ENCODE measurements at regions not wholly inside any gene's neighbourhood (a gene's known extent, or its start where the extent isn't known, plus 50 kb on each side); places are given as distances from the start of the nearest gene placed in this dataset.
"Not testable (repeated sequence)": the region's sequence is repeated elsewhere in the genome, so short reads cannot be mapped to it uniquely, and the experiment has no call there.

DNA sequence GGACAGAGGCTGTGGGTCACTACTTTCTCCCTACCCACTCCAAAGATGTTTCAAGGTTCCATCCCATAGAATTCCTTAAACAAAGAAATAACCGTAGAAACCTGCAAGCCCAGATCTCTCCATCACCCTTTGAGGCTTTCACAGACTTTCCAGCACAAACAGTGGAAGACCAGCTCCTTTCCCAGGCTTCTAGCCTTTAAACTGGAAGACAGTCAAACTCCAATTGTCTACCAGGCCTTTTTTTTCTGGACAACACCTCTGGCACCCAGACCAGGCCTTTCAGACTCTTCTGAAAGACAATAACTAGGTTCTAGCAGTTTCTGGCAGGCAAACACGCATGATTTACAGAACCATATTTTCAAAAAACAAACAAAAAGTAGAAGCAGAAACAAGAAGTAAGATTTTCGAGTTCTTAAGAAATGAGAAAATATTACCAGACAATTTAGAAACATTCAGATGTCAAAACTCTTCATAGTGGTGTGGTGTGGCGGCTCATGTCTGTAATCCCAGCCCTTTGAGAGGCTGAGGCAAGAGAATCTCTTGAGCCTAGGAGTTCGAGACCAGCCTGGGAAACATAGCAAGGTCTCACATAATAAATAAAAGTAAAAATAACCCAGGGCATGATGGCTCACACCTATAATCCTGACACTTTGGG, 73.0 kb upstream of the EPCAM start:
- peaks cover 3 to 9% of the 10 kb centered on the region in 2 donors for H3K4me1 ChIP-seq (ENCODE audit: control insufficient read depth in 2 of 2, insufficient read depth in 2 of 2, low read length in 2 of 2)
- H3K27ac ChIP-seq (ENCODE audit: low read depth in 2 of 2, low read length in 2 of 2): no peak overlapping the region
- no peaks in the 10 kb centered on the region for H3K27me3 ChIP-seq (ENCODE audit: control insufficient read depth in 2 of 2, insufficient read depth in 2 of 2, low read length in 2 of 2)
- no peaks in the 10 kb centered on the region for H3K36me3 ChIP-seq (ENCODE audit: control insufficient read depth in 2 of 2, insufficient read depth in 2 of 2, low read length in 2 of 2)
- H3K4me3 ChIP-seq (ENCODE audit: low read length in 2 of 2): no peak overlapping the region
- no peaks in the 10 kb centered on the region for H3K9me3 ChIP-seq (ENCODE audit: control insufficient read depth in 2 of 2, low read length in 2 of 2)
- no peak overlapping the region for H3K9ac ChIP-seq (ENCODE audit: low read depth in 1 of 2, low read length in 2 of 2)

- no peak overlapping the region for H3K9ac ChIP-seq (ENCODE audit: low read depth in 1 of 2, low read length in 2 of 2)
- H3K27me3 ChIP-seq (ENCODE audit: control insufficient read depth in 2 of 2, insufficient read depth in 2 of 2, low read length in 2 of 2): no peaks in the 10 kb centered on the region
- H3K36me3 ChIP-seq (ENCODE audit: control insufficient read depth in 2 of 2, insufficient read depth in 2 of 2, low read length in 2 of 2): no peaks in the 10 kb centered on the region
- no peak overlapping the region for H3K4me3 ChIP-seq (ENCODE audit: low read length in 2 of 2)
- H3K27ac ChIP-seq (ENCODE audit: low read depth in 2 of 2, low read length in 2 of 2): no peak overlapping the region
- no peaks in the 10 kb centered on the region for H3K9me3 ChIP-seq (ENCODE audit: control insufficient read depth in 2 of 2, low read length in 2 of 2)
- H3K4me1 ChIP-seq (ENCODE audit: control insufficient read depth in 2 of 2, insufficient read depth in 2 of 2, low read length in 2 of 2): peaks cover 3 to 8% of the 10 kb centered on the region in 2 donors
Observed at GRCh38 chr2:47295131-47295980, 73.8 kb upstream of the EPCAM start.

GRCh38 chr2:47293976-47294375, 75.1 kb upstream of the EPCAM start:
- Histone ChIP-seq H3K27me3 (ENCODE audit: control insufficient read depth in 2 of 2, insufficient read depth in 2 of 2, low read length in 2 of 2) (no peaks in the 10 kb centered on the region), H3K36me3 (ENCODE audit: control insufficient read depth in 2 of 2, insufficient read depth in 2 of 2, low read length in 2 of 2) (no peaks in the 10 kb centered on the region), H3K27ac (ENCODE audit: low read depth in 2 of 2, low read length in 2 of 2) (peak overlapping the region in 1 of 2 donors; percentile 4), H3K9ac (ENCODE audit: low read depth in 1 of 2, low read length in 2 of 2) (peak overlapping the region in 1 of 2 donors; percentile 24), H3K4me3 (ENCODE audit: low read length in 2 of 2) (no peak overlapping the region), H3K9me3 (ENCODE audit: control insufficient read depth in 2 of 2, low read length in 2 of 2) (no peaks in the 10 kb centered on the region), H3K4me1 (ENCODE audit: control insufficient read depth in 2 of 2, insufficient read depth in 2 of 2, low read length in 2 of 2) (peaks cover 3 to 8% of the 10 kb centered on the region in 2 donors)

- Histone ChIP-seq H3K36me3 (ENCODE audit: control insufficient read depth in 2 of 2, insufficient read depth in 2 of 2, low read length in 2 of 2) (no peaks in the 10 kb centered on the region), H3K27me3 (ENCODE audit: control insufficient read depth in 2 of 2, insufficient read depth in 2 of 2, low read length in 2 of 2) (no peaks in the 10 kb centered on the region), H3K27ac (ENCODE audit: low read depth in 2 of 2, low read length in 2 of 2) (no peak overlapping the region), H3K9me3 (ENCODE audit: control insufficient read depth in 2 of 2, low read length in 2 of 2) (no peaks in the 10 kb centered on the region), H3K4me1 (ENCODE audit: control insufficient read depth in 2 of 2, insufficient read depth in 2 of 2, low read length in 2 of 2) (peaks cover under 1 to 2% of the 10 kb centered on the region in 2 donors), H3K9ac (ENCODE audit: low read depth in 1 of 2, low read length in 2 of 2) (no peak overlapping the region), H3K4me3 (ENCODE audit: low read length in 2 of 2) (no peak overlapping the region)
Observed at GRCh38 chr2:47288864-47289263, 80.2 kb upstream of the EPCAM start.

DNA sequence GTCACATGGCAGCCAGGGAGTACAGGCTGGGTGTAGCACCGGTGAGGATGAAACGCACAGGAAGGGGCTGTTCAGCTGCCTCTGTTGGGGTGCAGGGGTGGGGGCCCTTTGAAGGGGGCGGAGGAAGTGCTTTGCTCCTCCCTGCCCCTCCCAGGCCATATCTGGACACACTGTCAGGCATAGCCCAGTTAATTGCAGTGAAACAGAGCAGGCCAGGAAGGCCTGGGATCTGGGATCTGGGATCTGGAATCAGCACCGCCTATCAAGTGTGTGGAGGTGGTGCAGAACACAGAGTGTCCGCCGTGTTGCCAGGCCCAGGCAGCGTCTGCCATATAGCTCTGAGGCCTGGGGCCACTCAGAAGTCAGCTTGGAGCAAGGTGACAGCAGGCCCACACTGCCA, 85.5 kb upstream of the EPCAM start:
- H3K4me1 ChIP-seq (ENCODE audit: control insufficient read depth in 2 of 2, insufficient read depth in 2 of 2, low read length in 2 of 2): no peaks in the 10 kb centered on the region
- H3K9ac ChIP-seq (ENCODE audit: low read depth in 1 of 2, low read length in 2 of 2): no peak overlapping the region
- H3K4me3 ChIP-seq (ENCODE audit: low read length in 2 of 2): no peak overlapping the region
- no peaks in the 10 kb centered on the region for H3K27me3 ChIP-seq (ENCODE audit: control insufficient read depth in 2 of 2, insufficient read depth in 2 of 2, low read length in 2 of 2)
- H3K36me3 ChIP-seq (ENCODE audit: control insufficient read depth in 2 of 2, insufficient read depth in 2 of 2, low read length in 2 of 2): no peaks in the 10 kb centered on the region
- no peak overlapping the region for H3K27ac ChIP-seq (ENCODE audit: low read depth in 2 of 2, low read length in 2 of 2)
- H3K9me3 ChIP-seq (ENCODE audit: control insufficient read depth in 2 of 2, low read length in 2 of 2): no peaks in the 10 kb centered on the region

- H3K9ac ChIP-seq (ENCODE audit: low read depth in 1 of 2, low read length in 2 of 2): no peak overlapping the region
- no peaks in the 10 kb centered on the region for H3K9me3 ChIP-seq (ENCODE audit: control insufficient read depth in 2 of 2, low read length in 2 of 2)
- H3K36me3 ChIP-seq (ENCODE audit: control insufficient read depth in 2 of 2, insufficient read depth in 2 of 2, low read length in 2 of 2): no peaks in the 10 kb centered on the region
- no peaks in the 10 kb centered on the region for H3K4me1 ChIP-seq (ENCODE audit: control insufficient read depth in 2 of 2, insufficient read depth in 2 of 2, low read length in 2 of 2)
- H3K27ac ChIP-seq (ENCODE audit: low read depth in 2 of 2, low read length in 2 of 2): no peak overlapping the region
- no peaks in the 10 kb centered on the region for H3K27me3 ChIP-seq (ENCODE audit: control insufficient read depth in 2 of 2, insufficient read depth in 2 of 2, low read length in 2 of 2)
- no peak overlapping the region for H3K4me3 ChIP-seq (ENCODE audit: low read length in 2 of 2)
Observed at GRCh38 chr2:47282621-47283272, 86.4 kb upstream of the EPCAM start.

GRCh38 chr2:47279525-47279924, 89.6 kb upstream of the EPCAM start:
- not testable (repeated sequence) for H3K36me3 ChIP-seq (ENCODE audit: control insufficient read depth in 2 of 2, insufficient read depth in 2 of 2, low read length in 2 of 2); H3K27me3 ChIP-seq (ENCODE audit: control insufficient read depth in 2 of 2, insufficient read depth in 2 of 2, low read length in 2 of 2); H3K4me1 ChIP-seq (ENCODE audit: control insufficient read depth in 2 of 2, insufficient read depth in 2 of 2, low read length in 2 of 2); H3K9me3 ChIP-seq (ENCODE audit: control insufficient read depth in 2 of 2, low read length in 2 of 2); H3K9ac ChIP-seq (ENCODE audit: low read depth in 1 of 2, low read length in 2 of 2); H3K27ac ChIP-seq (ENCODE audit: low read depth in 2 of 2, low read length in 2 of 2); H3K4me3 ChIP-seq (ENCODE audit: low read length in 2 of 2)

DNA sequence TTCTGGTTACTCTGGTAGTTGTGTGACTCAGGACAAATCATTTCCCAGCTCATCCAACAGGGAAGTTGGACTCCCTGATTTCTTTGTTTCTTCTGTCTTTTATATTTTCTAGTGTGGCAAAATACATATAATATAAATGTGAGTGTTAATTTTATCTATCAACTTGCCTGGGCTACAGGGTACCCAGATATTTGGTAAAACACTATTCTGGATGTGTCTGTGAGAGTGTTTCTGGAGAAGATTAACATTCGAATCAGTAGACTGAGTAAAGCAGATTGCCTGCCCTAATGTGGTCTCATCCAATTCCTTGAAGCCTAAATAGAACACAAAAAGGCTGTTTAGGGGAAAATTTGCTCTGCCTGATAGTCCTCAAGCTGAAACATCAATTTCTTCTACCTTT, 91.1 kb upstream of the EPCAM start:
- Histone ChIP-seq H3K27ac (ENCODE audit: low read depth in 2 of 2, low read length in 2 of 2) (no peak overlapping the region), H3K36me3 (ENCODE audit: control insufficient read depth in 2 of 2, insufficient read depth in 2 of 2, low read length in 2 of 2) (no peaks in the 10 kb centered on the region), H3K4me3 (ENCODE audit: low read length in 2 of 2) (no peak overlapping the region), H3K4me1 (ENCODE audit: control insufficient read depth in 2 of 2, insufficient read depth in 2 of 2, low read length in 2 of 2) (peaks cover 4 to 5% of the 10 kb centered on the region in 2 donors), H3K9me3 (ENCODE audit: control insufficient read depth in 2 of 2, low read length in 2 of 2) (no peaks in the 10 kb centered on the region), H3K9ac (ENCODE audit: low read depth in 1 of 2, low read length in 2 of 2) (no peak overlapping the region), H3K27me3 (ENCODE audit: control insufficient read depth in 2 of 2, insufficient read depth in 2 of 2, low read length in 2 of 2) (no peaks in the 10 kb centered on the region)

GRCh38 chr2:47277187-47277586, 91.9 kb upstream of the EPCAM start:
- no peaks in the 10 kb centered on the region for H3K27me3 ChIP-seq (ENCODE audit: control insufficient read depth in 2 of 2, insufficient read depth in 2 of 2, low read length in 2 of 2)
- H3K4me1 ChIP-seq (ENCODE audit: control insufficient read depth in 2 of 2, insufficient read depth in 2 of 2, low read length in 2 of 2): peaks cover 11% of the 10 kb centered on the region in 2 donors
- no peaks in the 10 kb centered on the region for H3K36me3 ChIP-seq (ENCODE audit: control insufficient read depth in 2 of 2, insufficient read depth in 2 of 2, low read length in 2 of 2)
- no peak overlapping the region for H3K27ac ChIP-seq (ENCODE audit: low read depth in 2 of 2, low read length in 2 of 2)
- H3K4me3 ChIP-seq (ENCODE audit: low read length in 2 of 2): no peak overlapping the region
- no peaks in the 10 kb centered on the region for H3K9me3 ChIP-seq (ENCODE audit: control insufficient read depth in 2 of 2, low read length in 2 of 2)
- H3K9ac ChIP-seq (ENCODE audit: low read depth in 1 of 2, low read length in 2 of 2): no peak overlapping the region

DNA sequence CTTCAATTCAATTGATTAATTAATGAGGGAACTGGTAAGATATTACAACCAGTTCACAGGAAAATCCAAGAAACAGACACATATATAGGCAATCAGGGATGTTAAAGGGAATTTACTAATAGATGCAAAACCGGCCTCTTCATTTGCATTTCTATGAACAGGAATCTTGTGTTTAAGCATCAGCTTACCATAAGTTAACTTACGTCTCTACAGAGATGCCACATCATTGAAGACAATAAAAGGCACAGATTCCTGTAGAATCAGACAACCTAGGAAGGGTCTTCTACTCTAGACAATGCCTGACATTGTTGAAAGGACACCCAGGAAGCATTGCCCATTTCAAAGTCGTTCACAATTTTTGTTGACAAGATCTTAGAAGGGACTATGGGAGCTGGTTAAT, 93.0 kb upstream of the EPCAM start:
- peaks cover 20 to 23% of the 10 kb centered on the region in 2 donors for H3K4me1 ChIP-seq (ENCODE audit: control insufficient read depth in 2 of 2, insufficient read depth in 2 of 2, low read length in 2 of 2)
- H3K27me3 ChIP-seq (ENCODE audit: control insufficient read depth in 2 of 2, insufficient read depth in 2 of 2, low read length in 2 of 2): no peaks in the 10 kb centered on the region
- no peaks in the 10 kb centered on the region for H3K9me3 ChIP-seq (ENCODE audit: control insufficient read depth in 2 of 2, low read length in 2 of 2)
- H3K9ac ChIP-seq (ENCODE audit: low read depth in 1 of 2, low read length in 2 of 2): no peak overlapping the region
- no peaks in the 10 kb centered on the region for H3K36me3 ChIP-seq (ENCODE audit: control insufficient read depth in 2 of 2, insufficient read depth in 2 of 2, low read length in 2 of 2)
- H3K27ac ChIP-seq (ENCODE audit: low read depth in 2 of 2, low read length in 2 of 2): no peak overlapping the region
- no peak overlapping the region for H3K4me3 ChIP-seq (ENCODE audit: low read length in 2 of 2)
